ENCODE measurements at regions not wholly inside any gene's neighbourhood (a gene's known extent, or its start where the extent isn't known, plus 50 kb on each side); places are given as distances from the start of the nearest gene placed in this dataset.

GRCh38 chr12:25058012-25058411, 109.1 kb upstream of the BCAT1 start:
- no peaks in the 10 kb centered on the region for H3K9me3 ChIP-seq (replicated peaks; ENCODE audit: control insufficient read depth, insufficient read depth, low read length)
- ChIA-PET POLR2A (interaction anchor here (0.5 to 13.3 kb wide), 3 partner anchors 35 to 62 kb away, joined by 4 to 297 read pairs (median 5); no protein-coding TSS in a partner anchor), CTCF (interaction anchor here (0.8 to 9.8 kb wide), 5 partner anchors 21 to 66 kb away, joined by 3 to 141 read pairs (median 5); no protein-coding TSS in a partner anchor), SMC1A (ENCODE audit: uncharacterized antibody, unreplicated experiment) (interaction anchor here (0.6 to 15.4 kb wide), 10 partner anchors 14 to 244 kb away, joined by 3 to 526 read pairs (median 6); no protein-coding TSS in a partner anchor), RAD21 (ENCODE audit: unreplicated experiment) (interaction anchor here (0.9 to 13.0 kb wide), 3 partner anchors 37 to 66 kb away, joined by 3 to 462 read pairs (median 5); no protein-coding TSS in a partner anchor)
- peak; percentile 9 for ATAC-seq
- peaks cover 99% of the 10 kb centered on the region for H3K79me2 ChIP-seq (ENCODE audit: control insufficient read depth, insufficient read depth, low read length)
- peak overlapping the region; percentile 94 for H3K4me2 ChIP-seq (ENCODE audit: control insufficient read depth, insufficient read depth)
- TF ChIP-seq NKRF (conservative IDR thresholded peaks at IDR 0.05): 0 out of 2 replicates have a peak, but pooled peaks have one; percentile 5
- no peak for TF ChIP-seq SMAD1 (IDR thresholded peaks at IDR 0.05; ENCODE audit: low read depth, partially characterized antibody)
- TF ChIP-seq SMAD5 (IDR thresholded peaks at IDR 0.05; ENCODE audit: low read depth): no peak
- no peak for TF ChIP-seq FOXM1 (IDR thresholded peaks at IDR 0.05; ENCODE audit: low read depth, low read length)
- TF ChIP-seq RFX5 (IDR thresholded peaks at IDR 0.05; ENCODE audit: low read depth, low read length): no peak
- TF ChIP-seq PML (IDR thresholded peaks at IDR 0.05; ENCODE audit: low read length): 0 out of 2 replicates have a peak, but pooled peaks have one; percentile 15
- no peak for TF ChIP-seq EZH2 (IDR thresholded peaks at IDR 0.05; ENCODE audit: borderline replicate concordance, control insufficient read depth, low read depth, low read length)
- TF ChIP-seq CHD1 (IDR thresholded peaks at IDR 0.05; ENCODE audit: low read depth, low read length): 0 out of 2 replicates have a peak, but pooled peaks have one; percentile 46
- TF ChIP-seq MYB (IDR thresholded peaks at IDR 0.05; ENCODE audit: borderline replicate concordance, low read depth, low read length): 0 out of 2 replicates have a peak, but pooled peaks have one; percentile 32
- TF ChIP-seq ASH2L (IDR thresholded peaks at IDR 0.05; ENCODE audit: borderline replicate concordance, low read depth): no peak
- no peak for TF ChIP-seq TCF7 (IDR thresholded peaks at IDR 0.05; ENCODE audit: borderline replicate concordance)
- TF ChIP-seq STAT3 (IDR thresholded peaks at IDR 0.05; ENCODE audit: low read depth, low read length): no peak
- in situ Hi-C loops (cut with MboI): loop anchor here (5.0 kb wide), 1 partner anchor 56 kb away; no protein-coding TSS in a partner anchor
- no peaks in the 10 kb centered on the region for H3K27me3 ChIP-seq (replicated peaks in 1 of 2; ENCODE audit: control insufficient read depth in 2 of 2, insufficient read depth in 2 of 2, low read length in 1 of 2)
- H3K36me3 ChIP-seq (ENCODE audit: control insufficient read depth in 2 of 2, insufficient read depth in 2 of 2, low read length in 1 of 2): peaks cover 0 to 11% of the 10 kb centered on the region in 2 experiments; a peak in 2 of 4 replicates
- peaks cover 32% of the 10 kb centered on the region for H3K4me1 ChIP-seq (ENCODE audit: control insufficient read depth, insufficient read depth, low read length)
- BruUV-seq (replicated peaks): no TSS peak
- WGBS (ENCODE audit: insufficient coverage, insufficient replicate concordance, low lambda C conversion rate, missing lambda C conversion rate): 83% methylated on average over 5 of the region's 5 CpGs
- no peaks in the 10 kb centered on the region; the same call in 1 of the 2 replicates for H4K20me1 ChIP-seq (ENCODE audit: control insufficient read depth, insufficient read depth)
- peak overlapping the region; percentile 89 for H3K4me3 ChIP-seq
- DNase-seq (ENCODE audit: low read depth, low spot score): no peak
- FAIRE-seq: no peak
- peak overlapping the region; percentile 65 for H3K27ac ChIP-seq (ENCODE audit: control insufficient read depth, insufficient read depth)
- intact Hi-C loops (cut with micrococcal nuclease; ENCODE audit: unreplicated experiment): no loop called here
- peak overlapping the region; percentile 42 for H3K9ac ChIP-seq (ENCODE audit: control insufficient read depth, insufficient read depth, low read length)
- no peak overlapping the region for H2AFZ ChIP-seq (ENCODE audit: control insufficient read depth, low read depth, low read length)
